NCI-H187 (cell line): ENCODE measurements at regions not wholly inside any gene's neighbourhood (a gene's known extent, or its start where the extent isn't known, plus 50 kb on each side); places are given as distances from the start of the nearest gene placed in this dataset.

Experiments
- DNase-seq, 2 experiments: peaks; one replicate each; lab custom pipeline; 2025; lab: John Stamatoyannopoulos, UW

GRCh38 chr17:74049167-74049966 lies 154.1 kb upstream of the RPL38 start:
- no peak for DNase-seq

GRCh38 chr17:74049967-74050458 lies 153.5 kb upstream of the RPL38 start:
- DNase-seq = no peak

DNA sequence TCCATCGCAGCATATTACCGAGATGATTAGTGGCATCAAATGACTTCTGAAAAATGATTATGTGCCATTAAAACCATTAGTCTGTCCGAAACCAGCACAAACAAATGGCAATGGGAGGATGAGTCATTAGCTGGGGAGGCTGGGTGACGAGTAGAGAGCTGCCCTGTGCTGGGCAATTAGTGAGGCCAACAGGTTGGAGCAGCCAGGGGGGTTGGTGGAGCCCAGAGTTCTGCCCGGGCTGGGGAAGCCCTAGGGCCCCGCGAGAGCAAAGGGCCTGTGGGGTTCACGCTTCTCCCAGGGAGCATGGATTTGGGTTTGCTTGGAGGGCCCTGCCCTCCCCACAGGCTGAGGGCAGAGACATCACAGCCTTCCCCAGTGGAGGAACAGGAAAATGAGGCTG lies 152.1 kb upstream of the RPL38 start:
- DNase-seq = no peak

DNA sequence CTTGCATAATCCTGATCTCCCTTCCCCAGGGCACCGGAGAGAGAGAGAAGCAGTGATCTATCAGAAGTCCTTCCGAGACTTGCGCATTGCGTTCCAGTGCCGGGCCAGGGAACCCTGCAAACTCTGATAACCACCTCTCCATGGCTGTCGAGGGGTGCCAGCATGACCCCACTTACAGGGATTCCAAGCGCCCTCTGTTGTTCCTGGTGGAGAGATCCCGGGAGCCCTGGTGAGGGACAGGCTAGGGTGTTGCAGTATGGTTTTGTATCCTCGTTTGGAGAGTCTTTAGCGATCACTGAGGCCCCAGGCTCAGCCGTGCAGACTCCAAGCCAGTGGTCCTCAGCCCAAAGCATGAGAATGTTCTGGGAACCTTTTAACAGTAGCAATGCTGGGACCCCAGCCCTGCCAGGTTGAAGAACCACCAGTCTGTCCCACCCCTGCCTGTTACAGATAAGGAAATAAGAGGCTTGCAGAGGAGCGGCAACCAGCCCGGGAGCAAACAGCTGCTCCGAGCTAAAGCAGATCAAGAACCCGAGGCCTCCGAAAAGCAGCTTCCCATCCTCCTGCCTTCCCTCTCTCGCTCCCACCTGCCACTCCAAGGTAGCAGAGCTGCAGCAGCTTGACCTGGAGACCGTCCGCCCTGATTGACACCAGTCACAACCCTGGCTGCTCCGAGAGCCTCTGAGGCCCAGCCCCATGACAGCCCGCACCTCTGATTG lies 150.3 kb upstream of the RPL38 start:
- no peak for DNase-seq

GRCh38 chr17:74053712-74054078 lies 149.8 kb upstream of the RPL38 start:
- no peak for DNase-seq

- DNase-seq = no peak
Observed at GRCh38 chr17:74054249-74054648, 149.2 kb upstream of the RPL38 start.

DNA sequence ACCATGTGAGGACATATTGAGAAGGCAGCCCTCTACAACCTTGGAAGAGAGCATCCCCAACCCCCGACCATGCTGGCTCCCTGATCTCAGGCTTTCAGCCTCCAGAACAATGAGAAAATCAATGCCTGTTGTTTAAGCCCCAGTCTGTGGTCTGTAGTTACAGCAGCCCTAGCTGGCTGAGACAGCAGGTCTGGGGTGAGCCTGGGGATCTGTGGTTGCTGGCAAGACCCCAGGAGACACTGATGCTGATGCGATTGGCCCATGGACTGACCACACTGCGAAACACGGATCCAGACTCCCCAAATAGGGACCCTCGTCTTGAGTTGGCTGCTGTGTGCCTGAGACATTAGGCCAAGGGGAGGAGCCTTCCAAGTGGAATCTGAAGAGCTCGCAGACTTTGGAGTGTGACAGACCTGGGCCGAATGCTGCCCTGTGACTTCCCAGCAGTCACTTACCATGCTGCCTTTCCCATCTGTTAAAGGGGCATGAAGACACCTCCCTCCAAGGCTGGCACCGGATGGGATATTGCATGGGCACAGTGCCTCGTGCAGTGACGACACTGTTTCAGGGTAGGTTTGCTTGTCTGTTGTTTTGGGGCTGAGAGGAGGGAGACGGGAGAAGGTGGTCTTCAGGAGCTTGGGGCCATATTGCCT lies 147.8 kb upstream of the RPL38 start:
- DNase-seq = peak; percentile 12 to 19

GRCh38 chr17:74059479-74060240 lies 143.8 kb upstream of the RPL38 start:
- DNase-seq = peak; percentile 42 to 44

- no peak for DNase-seq
Observed at GRCh38 chr17:74061758-74062157, 141.7 kb upstream of the RPL38 start.

DNA sequence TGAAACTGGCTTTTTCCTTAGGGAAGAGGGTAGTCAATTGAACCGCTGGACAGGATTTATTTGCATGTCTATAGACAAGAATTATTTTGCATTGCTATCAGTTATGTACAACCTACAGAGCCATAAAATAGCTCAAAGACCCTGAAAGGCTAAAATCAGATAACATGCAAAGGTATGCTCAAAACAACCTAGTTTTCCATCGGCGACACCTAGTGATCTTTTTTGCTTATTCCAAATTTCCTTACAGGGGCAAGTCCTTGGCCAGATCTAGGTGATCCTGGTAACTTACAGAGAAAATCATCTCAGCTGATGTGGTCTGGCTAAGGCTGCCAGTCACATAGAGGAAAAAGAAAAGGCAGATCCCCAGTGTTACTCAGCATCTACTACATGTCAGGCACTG lies 141.2 kb upstream of the RPL38 start:
- no peak for DNase-seq

GRCh38 chr17:74063439-74063838 lies 140.0 kb upstream of the RPL38 start:
- DNase-seq = no peak

- DNase-seq = no peak
Observed at GRCh38 chr17:74070374-74070773, 133.1 kb upstream of the RPL38 start.

DNA sequence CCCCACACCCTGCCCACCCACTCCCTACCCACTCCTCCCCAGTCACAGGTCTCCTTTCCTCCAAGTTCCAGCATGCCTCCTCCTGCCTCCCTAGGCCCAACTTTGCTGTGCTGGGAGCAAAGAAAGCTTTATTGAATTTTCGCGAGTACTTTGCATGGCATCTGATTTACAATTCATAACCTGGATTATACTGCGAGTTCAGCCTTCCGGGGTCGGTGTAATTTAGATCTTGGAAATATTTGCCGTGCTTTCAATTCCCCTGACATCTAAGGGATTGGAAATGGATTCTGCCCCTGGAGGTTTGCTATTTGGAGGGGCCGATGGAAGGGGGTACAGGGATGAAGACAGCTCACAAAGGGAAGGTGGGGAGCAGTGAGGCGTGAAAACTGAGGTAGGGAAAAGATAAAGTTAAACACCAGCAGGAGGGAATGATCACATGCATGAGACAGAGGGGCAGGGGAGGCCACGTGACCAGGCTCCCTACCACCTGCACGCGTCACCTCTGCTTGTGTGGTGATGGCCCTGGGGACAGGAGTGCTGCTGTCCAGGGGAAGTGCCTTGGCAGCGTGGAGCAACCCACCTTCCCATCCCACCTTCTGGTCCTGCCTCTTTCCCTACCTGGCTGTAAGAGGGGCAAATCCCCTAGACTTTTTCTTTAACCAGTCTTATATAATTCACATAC lies 132.3 kb upstream of the RPL38 start:
- DNase-seq = no peak

- DNase-seq = no peak
Observed at GRCh38 chr17:74072340-74072739, 131.1 kb upstream of the RPL38 start.

GRCh38 chr17:74076446-74076845 lies 127.0 kb upstream of the RPL38 start:
- no peak for DNase-seq

- DNase-seq = no peak
Observed at GRCh38 chr17:74077231-74077630, 126.2 kb upstream of the RPL38 start.

GRCh38 chr17:74078363-74078941 lies 125.0 kb upstream of the RPL38 start:
- no peak for DNase-seq

DNA sequence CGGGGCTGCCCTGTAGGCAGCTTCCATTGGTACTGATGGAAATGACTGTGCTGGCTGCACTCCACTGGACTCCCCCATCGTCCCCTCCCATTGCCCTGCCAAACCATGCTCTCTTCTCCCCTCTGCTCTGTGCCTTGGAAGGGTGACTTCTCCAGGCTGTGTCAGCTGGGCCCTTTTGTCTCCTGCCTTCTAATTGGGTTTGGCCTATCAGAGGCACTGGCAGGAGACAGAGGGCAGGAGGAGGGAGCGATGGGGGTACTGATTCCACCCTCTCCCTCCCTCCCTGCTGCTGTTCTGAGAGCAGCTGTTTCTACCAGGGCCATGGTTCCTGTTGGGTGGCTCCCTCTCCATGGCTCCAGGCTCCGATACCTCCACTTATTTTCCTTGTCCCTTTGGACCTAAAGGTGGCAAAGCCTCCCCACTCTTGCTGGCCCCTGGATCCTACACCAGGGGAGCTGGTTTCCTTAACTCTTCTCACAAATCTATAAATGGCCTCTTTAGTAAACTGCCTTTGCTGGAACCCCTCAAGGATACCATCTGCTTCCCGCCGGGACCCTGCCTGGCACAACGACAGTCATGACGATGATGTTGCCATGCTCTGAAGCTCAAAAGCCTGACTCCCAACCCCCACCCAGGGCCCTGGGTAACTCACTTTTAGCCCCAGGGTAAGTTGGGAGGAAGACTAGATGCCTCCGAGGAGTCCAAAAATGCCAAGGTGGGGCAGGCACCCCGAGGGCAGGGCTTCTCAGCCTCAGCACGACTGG lies 123.8 kb upstream of the RPL38 start:
- DNase-seq = no peak

GRCh38 chr17:74080656-74081582 lies 122.6 kb upstream of the RPL38 start:
- no peak for DNase-seq
